Testis (tissue), 2 donors: ENCODE measurements at regions not wholly inside any gene's neighbourhood (a gene's known extent, or its start where the extent isn't known, plus 50 kb on each side); places are given as distances from the start of the nearest gene placed in this dataset.

Experiments used
- DNase-seq: peaks from one replicate; pipeline ENCODE4 v3.0.0-alpha.2; 2019
- H3K27ac ChIP-seq, 2 donors: fragments of 200-600 bp; sonication (generic); one replicate each; pipeline ENCODE4 v1.5.1; 2019
- H3K27me3 ChIP-seq: fragments of 200-600 bp; sonication (generic); one replicate; pipeline ENCODE4 v1.5.1; 2019
- H3K36me3 ChIP-seq: fragments of 200-600 bp; sonication (generic); one replicate; pipeline ENCODE4 v1.5.1; 2017; ENCODE audit warnings: low read depth; ENCODE audit errors: missing control alignments
- H3K4me1 ChIP-seq: fragments of 200-600 bp; sonication (generic); one replicate; pipeline ENCODE4 v1.5.1; 2019
- H3K4me3 ChIP-seq, 2 donors: fragments of 200-600 bp; sonication (generic); one replicate each; pipeline ENCODE4 v1.5.1; 2017 to 2019
- H3K9me3 ChIP-seq: fragments of 200-600 bp; sonication (generic); one replicate; pipeline ENCODE4 v1.5.1; 2017
- POLR2A ChIP-seq: fragments of 450-650 bp; IDR thresholded peaks from one replicate; pipeline ENCODE4 v1.6.1; 2017; ENCODE audit warnings: antibody characterized with exemption, mild to moderate bottlenecking, moderate library complexity
- WGBS, 2 donors: methylation state at CpG; one replicate each; pipeline ENCODE4 v1.1.5; 2018; 5-methylcytosine and 5-hydroxymethylcytosine counted together
- intact Hi-C: fragments of 100-400 bp; cut with DNase I; formaldehyde crosslinking; loops from one replicate; pipeline ENCODE4 v1.15.1; 2023; ENCODE audit warnings: low total_unique reads
- TF ChIP-seq, protein P1 (sequence below), 3 experiments: fragments of 450-650 bp in 2 of 3; fragments of 200-600 bp in 1 of 3; sonication (generic) in 1 of 3; IDR thresholded peaks; one replicate each; pipeline ENCODE4 v1.5.1; 2016 to 2019; ENCODE audit warnings: antibody characterized with exemption in 3 of 3, mild to moderate bottlenecking in 2 of 3, moderate library complexity in 1 of 3

DNA sequence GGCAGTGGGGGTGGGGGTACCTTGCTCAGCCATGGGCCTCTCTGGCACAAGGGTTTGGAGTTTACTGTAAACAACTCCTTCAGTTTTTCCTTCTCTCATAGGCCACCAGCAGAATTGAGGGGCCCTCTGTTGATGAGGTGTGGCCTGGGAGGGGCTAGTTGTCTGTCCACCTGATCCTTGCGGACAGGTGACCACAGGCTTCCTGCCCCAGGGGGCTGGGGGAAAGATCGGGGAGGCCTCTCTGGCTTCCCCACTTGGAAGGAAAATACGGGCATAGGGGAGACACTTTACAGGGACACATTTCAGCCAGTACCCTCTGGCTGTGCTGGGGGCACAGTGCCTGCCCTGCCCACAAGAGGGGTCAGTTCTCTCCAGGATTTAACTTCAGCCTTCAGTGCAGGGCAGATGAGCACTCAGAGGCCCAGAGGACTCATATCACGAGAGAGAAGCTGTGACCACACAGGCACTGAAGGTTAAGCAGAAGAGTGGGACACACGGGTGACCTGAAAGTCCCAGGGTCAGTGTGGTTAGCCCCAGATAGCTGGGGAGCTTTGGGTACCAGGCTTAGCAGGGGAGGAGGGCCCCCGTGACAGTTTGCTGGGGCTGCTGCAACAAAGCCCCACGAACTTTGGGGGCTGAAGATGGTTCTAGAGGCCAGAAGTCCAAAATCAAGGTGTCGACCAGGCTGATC, 245.9 kb downstream of the SEC14L1 start:
- peaks cover 92% of the 10 kb centered on the region for H3K4me1 ChIP-seq
- DNase-seq, result no peak
- peak overlapping the region; percentile 52 to 69 for H3K27ac ChIP-seq
- intact Hi-C loops, result no loop called here
- no peaks in the 10 kb centered on the region for H3K9me3 ChIP-seq
- no peak for TF ChIP-seq POLR2A
- TF ChIP-seq, protein P1, sequence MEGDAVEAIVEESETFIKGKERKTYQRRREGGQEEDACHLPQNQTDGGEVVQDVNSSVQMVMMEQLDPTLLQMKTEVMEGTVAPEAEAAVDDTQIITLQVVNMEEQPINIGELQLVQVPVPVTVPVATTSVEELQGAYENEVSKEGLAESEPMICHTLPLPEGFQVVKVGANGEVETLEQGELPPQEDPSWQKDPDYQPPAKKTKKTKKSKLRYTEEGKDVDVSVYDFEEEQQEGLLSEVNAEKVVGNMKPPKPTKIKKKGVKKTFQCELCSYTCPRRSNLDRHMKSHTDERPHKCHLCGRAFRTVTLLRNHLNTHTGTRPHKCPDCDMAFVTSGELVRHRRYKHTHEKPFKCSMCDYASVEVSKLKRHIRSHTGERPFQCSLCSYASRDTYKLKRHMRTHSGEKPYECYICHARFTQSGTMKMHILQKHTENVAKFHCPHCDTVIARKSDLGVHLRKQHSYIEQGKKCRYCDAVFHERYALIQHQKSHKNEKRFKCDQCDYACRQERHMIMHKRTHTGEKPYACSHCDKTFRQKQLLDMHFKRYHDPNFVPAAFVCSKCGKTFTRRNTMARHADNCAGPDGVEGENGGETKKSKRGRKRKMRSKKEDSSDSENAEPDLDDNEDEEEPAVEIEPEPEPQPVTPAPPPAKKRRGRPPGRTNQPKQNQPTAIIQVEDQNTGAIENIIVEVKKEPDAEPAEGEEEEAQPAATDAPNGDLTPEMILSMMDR (IDR thresholded peaks at IDR 0.05), result no peak
- no peak overlapping the region for H3K4me3 ChIP-seq
- no peaks in the 10 kb centered on the region for H3K27me3 ChIP-seq
- 71 to 94% methylated on average over 8 of the region's 8 CpGs for whole genome bisulfite sequencing, 2 donors
- no peaks in the 10 kb centered on the region for H3K36me3 ChIP-seq

DNA sequence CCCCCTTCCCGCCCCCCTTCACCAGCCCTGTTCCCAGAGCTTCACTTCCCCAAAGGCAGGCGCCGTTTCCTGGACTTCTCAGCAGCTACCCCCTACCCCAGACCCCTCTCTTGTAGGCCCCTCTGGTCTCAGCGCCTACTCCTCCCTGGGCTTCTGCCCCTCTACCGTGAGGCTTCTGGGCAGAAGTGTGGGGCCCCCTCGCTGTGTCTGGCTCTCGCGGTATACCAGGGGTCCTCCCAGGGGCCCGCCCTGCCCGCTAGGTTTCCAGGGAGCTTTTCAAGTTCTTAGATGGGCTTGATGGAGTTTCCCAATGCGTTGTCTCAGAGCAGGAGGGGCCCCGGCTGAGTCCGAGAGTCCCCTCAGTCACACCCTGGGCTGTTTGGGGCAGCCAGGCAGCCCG, 247.1 kb downstream of the SEC14L1 start:
- H3K4me1 ChIP-seq, result peaks cover 92% of the 10 kb centered on the region
- H3K4me3 ChIP-seq, result no peak overlapping the region
- DNase-seq, result no peak
- no peaks in the 10 kb centered on the region for H3K27me3 ChIP-seq
- WGBS, 2 donors, result 76 to 88% methylated on average over 10 to 14 of the region's 14 CpGs
- H3K27ac ChIP-seq, result peak overlapping the region in 1 of 2 donors; percentile 77
- no peaks in the 10 kb centered on the region for H3K36me3 ChIP-seq
- intact Hi-C loops, result no loop called here
- no peak for TF ChIP-seq POLR2A
- TF ChIP-seq, protein P1 (IDR thresholded peaks at IDR 0.05), result no peak
- no peaks in the 10 kb centered on the region for H3K9me3 ChIP-seq

DNA sequence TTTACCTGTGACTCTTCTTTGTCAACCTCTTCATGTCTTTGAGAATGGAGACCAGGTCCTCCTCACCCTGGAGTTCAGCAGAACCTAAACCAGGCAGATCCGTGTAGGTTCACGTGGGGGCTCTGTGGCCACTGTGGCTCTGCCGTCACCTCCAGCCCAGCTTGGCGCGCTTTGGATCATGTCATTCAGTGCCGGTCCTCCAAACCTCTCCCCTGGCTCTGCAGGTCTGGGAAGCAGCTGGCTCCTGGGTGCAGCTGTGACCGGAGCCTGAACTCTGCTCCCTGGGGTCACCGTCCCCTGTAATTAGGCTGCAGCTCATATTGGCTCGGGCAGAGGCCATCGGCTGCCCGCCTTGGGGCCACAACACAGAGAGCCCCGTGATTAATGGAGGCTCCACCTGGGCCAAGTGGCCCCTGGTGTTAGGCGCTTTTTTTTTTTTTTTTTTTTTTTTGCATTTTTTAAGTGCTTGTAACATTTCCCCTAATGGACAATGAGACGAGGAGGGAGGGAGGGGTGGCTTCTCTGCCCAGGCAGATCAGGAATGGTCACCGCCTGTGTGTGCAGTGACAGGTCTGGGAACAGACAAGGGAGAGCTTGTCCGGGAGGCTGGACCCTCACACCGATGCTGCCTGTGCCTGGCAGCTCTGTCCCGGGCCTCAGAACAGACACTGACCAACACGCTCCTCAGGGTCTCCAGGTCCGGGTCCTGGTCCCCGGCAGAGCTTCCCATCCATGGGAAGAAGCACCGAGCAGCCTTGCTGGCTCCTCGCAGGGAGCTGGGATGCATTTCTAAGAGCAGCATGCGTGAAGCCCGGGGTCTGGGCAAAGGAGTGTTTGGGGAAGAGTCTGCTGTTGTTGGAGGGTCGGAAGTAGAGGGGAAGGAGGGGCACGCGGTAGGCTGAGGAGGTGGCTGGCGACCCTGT, 247.9 kb downstream of the SEC14L1 start:
- intact Hi-C loops, result no loop called here
- Histone ChIP-seq H3K27ac (peak overlapping the region; percentile 75 to 77), H3K4me3 (no peak overlapping the region), H3K36me3 (no peaks in the 10 kb centered on the region), H3K9me3 (no peaks in the 10 kb centered on the region), H3K27me3 (no peaks in the 10 kb centered on the region), H3K4me1 (peaks cover 92% of the 10 kb centered on the region)
- 38 to 51% methylated on average over 26 to 29 of the region's 29 CpGs for WGBS, 2 donors
- TF ChIP-seq, protein P1 (IDR thresholded peaks at IDR 0.05), result no peak
- no peak for TF ChIP-seq POLR2A
- DNase-seq, result no peak

DNA sequence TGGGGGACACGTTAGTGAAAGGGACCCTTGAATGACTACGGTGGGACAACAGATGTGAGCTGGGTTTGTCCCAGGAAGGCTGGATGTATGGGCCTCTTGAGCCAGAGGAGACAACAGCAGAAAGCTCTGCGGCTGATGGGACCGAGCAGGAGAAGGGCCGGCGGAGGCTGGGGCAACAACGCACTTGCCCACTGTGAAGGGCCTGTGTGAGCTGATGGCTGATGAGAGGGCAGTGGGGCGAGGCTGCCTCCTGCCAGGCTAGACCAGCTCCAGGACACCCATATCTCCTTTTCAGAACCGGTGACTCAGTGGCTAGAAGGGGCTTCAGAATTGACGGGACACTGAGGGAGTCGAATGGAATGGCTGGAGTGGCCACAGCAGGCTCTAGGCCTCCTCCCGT, 250.1 kb downstream of the SEC14L1 start:
- intact Hi-C loops, result no loop called here
- Histone ChIP-seq H3K9me3 (no peaks in the 10 kb centered on the region), H3K4me1 (peaks cover 86% of the 10 kb centered on the region), H3K36me3 (no peaks in the 10 kb centered on the region), H3K4me3 (no peak overlapping the region), H3K27me3 (no peaks in the 10 kb centered on the region), H3K27ac (peak overlapping the region; percentile 73 to 82)
- TF ChIP-seq, protein P1 (IDR thresholded peaks at IDR 0.05), result no peak
- TF ChIP-seq POLR2A, result no peak
- 82 to 93% methylated on average over 2 to 12 of the region's 12 CpGs for WGBS, 2 donors
- no peak for DNase-seq
